HCT116 (cell line): ENCODE measurements at regions not wholly inside any gene's neighbourhood (a gene's known extent, or its start where the extent isn't known, plus 50 kb on each side); places are given as distances from the start of the nearest gene placed in this dataset.

Experiments
- ATAC-seq: fragments of 200-7000 bp; cut with Tn5 transposase; 2 replicates; pipeline ENCODE4 v1.9.1; 2020; ENCODE audit warnings: mild to moderate bottlenecking, moderate library complexity
- BruUV-seq: library from RNA; stranded (reverse); fragments of 400-500 nt; replicated peaks from 2 replicates; lab custom pipeline; 2021; lab: Mats Ljungman, UMichigan
- CTCF ChIA-PET: fragments of 300-600 bp; sonication (Branson Sonifier 250); formaldehyde crosslinking; loops from one replicate; lab custom pipeline; 2021; ENCODE audit warnings: antibody characterized with exemption; lab: Charles Lee
- POLR2A ChIA-PET: fragments of 300-600, 350-600 bp; sonication (Branson Sonifier 250); formaldehyde crosslinking; loops from one replicate; lab custom pipeline; 2021; ENCODE audit warnings: antibody characterized with exemption; lab: Charles Lee
- RAD21 ChIA-PET, 2 experiments: fragments of 300-600 bp; sonication (Branson Sonifier 250); formaldehyde crosslinking; loops; one replicate each; lab custom pipeline; 2023; ENCODE audit warnings: low total read pairs in 2 of 2; ENCODE audit not compliant: uncharacterized antibody in 2 of 2, unreplicated experiment in 2 of 2, low non-redundant PET in 1 of 2; lab: Charles Lee
- DNase-seq: peaks from one replicate; pipeline ENCODE4 v3.0.0-alpha.2; 2010; ENCODE audit warnings: low read depth, low spot score
- H2AFZ ChIP-seq: fragments of 200-600 bp; shearing (Covaris generic), sonication (generic); 2 replicates; pipeline ENCODE4 v1.6.1; 2017; ENCODE audit warnings: low read depth, mixed run types, mixed read lengths, antibody characterized with exemption, low read length; ENCODE audit not compliant: poor library complexity, severe bottlenecking
- H3K27ac ChIP-seq: 2 replicates; pipeline ENCODE4 v1.5.1; 2012; ENCODE audit warnings: low read depth, low read length
- H3K27me3 ChIP-seq: fragments of 200-600 bp; sonication (generic); 2 replicates; pipeline ENCODE4 v1.6.1; 2016; ENCODE audit warnings: mixed run types, low read length, mixed read lengths; ENCODE audit not compliant: insufficient read depth
- H3K36me3 ChIP-seq, 2 experiments: fragments of 200-500 bp in 1 of 2; fragments of 200-600 bp in 1 of 2; sonication (Bioruptor generic) in 1 of 2; sonication (generic) in 1 of 2; 2 replicates each; pipeline versions ENCODE4 v1.5.1 to v1.6.1; 2014 to 2016; ENCODE audit warnings: low read length in 2 of 2, inconsistent platforms in 1 of 2, mixed read lengths in 1 of 2, mixed run types in 1 of 2; ENCODE audit not compliant: insufficient read depth in 2 of 2, control insufficient read depth in 1 of 2
- H3K4me1 ChIP-seq, 2 experiments: fragments of 200-600 bp in 1 of 2; sonication (generic) in 1 of 2; 2 replicates each; pipeline versions ENCODE4 v1.5.1 to v1.6.1; 2012 to 2017; ENCODE audit warnings: low read length in 2 of 2, inconsistent platforms in 1 of 2, mild to moderate bottlenecking in 1 of 2, mixed read lengths in 1 of 2, mixed run types in 1 of 2, moderate library complexity in 1 of 2; ENCODE audit not compliant: insufficient read depth in 2 of 2, control insufficient read depth in 1 of 2
- H3K4me2 ChIP-seq: fragments of 200-600 bp; sonication (generic); 2 replicates; pipeline ENCODE4 v1.6.1; 2017; ENCODE audit warnings: mixed run types, low read length, mixed read lengths
- H3K4me3 ChIP-seq, 2 experiments: fragments of 200-600 bp in 1 of 2; sonication (generic) in 1 of 2; replicated peaks in 1 of 2; 2 replicates each; pipeline ENCODE4 v1.5.1; 2011 to 2016; ENCODE audit warnings: low read length in 2 of 2, control low read depth in 1 of 2, low read depth in 1 of 2, mild to moderate bottlenecking in 1 of 2, mixed read lengths in 1 of 2, mixed run types in 1 of 2
- H3K79me2 ChIP-seq: fragments of 200-600 bp; sonication (generic); 2 replicates; pipeline ENCODE4 v1.6.1; 2017; ENCODE audit warnings: mild to moderate bottlenecking, mixed run types, low read length, moderate library complexity, mixed read lengths; ENCODE audit not compliant: insufficient read depth
- H3K9ac ChIP-seq: fragments of 200-600 bp; sonication (generic); 2 replicates; pipeline ENCODE4 v1.6.1; 2016; ENCODE audit warnings: low read length, mixed read lengths
- H3K9me2 ChIP-seq: fragments of 200-600 bp; sonication (generic), shearing (Covaris generic); 2 replicates; pipeline ENCODE4 v1.6.1; 2017; ENCODE audit warnings: mixed run types, mild to moderate bottlenecking, moderate library complexity; ENCODE audit not compliant: insufficient read depth
- H3K9me3 ChIP-seq, 2 experiments: fragments of 200-500 bp in 1 of 2; fragments of 200-600 bp in 1 of 2; sonication (Bioruptor generic) in 1 of 2; sonication (generic) in 1 of 2; 2 replicates each; pipeline ENCODE4 v1.6.1; 2014 to 2017; ENCODE audit warnings: low read length in 2 of 2, mixed read lengths in 2 of 2, inconsistent platforms in 1 of 2, low read depth in 1 of 2, mild to moderate bottlenecking in 1 of 2, mixed run types in 1 of 2, moderate library complexity in 1 of 2; ENCODE audit not compliant: control insufficient read depth in 1 of 2, insufficient read depth in 1 of 2
- H4K20me1 ChIP-seq: fragments of 200-600 bp; sonication (generic), shearing (Covaris generic); 2 replicates; pipeline ENCODE4 v1.6.1; 2017; ENCODE audit warnings: mixed run types, mild to moderate bottlenecking, moderate library complexity; ENCODE audit not compliant: insufficient read depth
- CEBPB ChIP-seq: IDR thresholded peaks from 2 replicates; pipeline ENCODE4 v1.6.1; 2012; ENCODE audit warnings: low read depth
- ELF1 ChIP-seq: IDR thresholded peaks from 2 replicates; pipeline ENCODE4 v1.6.1; 2012; ENCODE audit warnings: low read depth, borderline replicate concordance
- EZH2 ChIP-seq: fragments of 200-600 bp; sonication (generic); IDR thresholded peaks from 2 replicates; pipeline ENCODE4 v1.6.1; 2017; ENCODE audit warnings: antibody characterized with exemption, mixed run types
- FOSL1 ChIP-seq: IDR thresholded peaks from 2 replicates; pipeline ENCODE4 v1.6.1; 2012; ENCODE audit warnings: low read depth
- POLR2AphosphoS5 ChIP-seq: IDR thresholded peaks from 2 replicates; pipeline ENCODE4 v1.6.1; 2011; ENCODE audit warnings: mild to moderate bottlenecking, low read depth, low read length, moderate library complexity
- RAD21 ChIP-seq: IDR thresholded peaks from 2 replicates; pipeline ENCODE4 v1.6.1; 2012; ENCODE audit warnings: low read depth, mild to moderate bottlenecking
- TCF7L2 ChIP-seq: IDR thresholded peaks from 2 replicates; pipeline ENCODE4 v1.7.0; 2011; ENCODE audit warnings: borderline replicate concordance, inconsistent platforms; ENCODE audit not compliant: insufficient read depth, insufficient read length; ENCODE audit errors: extremely low read depth
- YY1 ChIP-seq: IDR thresholded peaks from 2 replicates; pipeline ENCODE4 v1.6.1; 2011; ENCODE audit warnings: low read length, low read depth, moderate library complexity, mild to moderate bottlenecking; ENCODE audit not compliant: insufficient replicate concordance; ENCODE audit errors: extremely low read depth
- ZFX ChIP-seq: fragments of 450-650 bp; IDR thresholded peaks from 2 replicates; pipeline ENCODE4 v1.6.1; 2017
- intact Hi-C: fragments of 100-400 bp; cut with micrococcal nuclease; formaldehyde crosslinking; loops from 2 replicates; pipeline ENCODE4 v1.10.0; 2022
- TF ChIP-seq, protein P1 (sequence below): IDR thresholded peaks from 2 replicates; pipeline ENCODE4 v1.6.1; 2011; ENCODE audit warnings: mild to moderate bottlenecking, low read length, moderate library complexity; ENCODE audit not compliant: insufficient replicate concordance; ENCODE audit errors: extremely low read depth
- TF ChIP-seq, protein P2 (sequence below): IDR thresholded peaks from 2 replicates; pipeline ENCODE4 v1.6.1; 2012; ENCODE audit warnings: low read depth

DNA sequence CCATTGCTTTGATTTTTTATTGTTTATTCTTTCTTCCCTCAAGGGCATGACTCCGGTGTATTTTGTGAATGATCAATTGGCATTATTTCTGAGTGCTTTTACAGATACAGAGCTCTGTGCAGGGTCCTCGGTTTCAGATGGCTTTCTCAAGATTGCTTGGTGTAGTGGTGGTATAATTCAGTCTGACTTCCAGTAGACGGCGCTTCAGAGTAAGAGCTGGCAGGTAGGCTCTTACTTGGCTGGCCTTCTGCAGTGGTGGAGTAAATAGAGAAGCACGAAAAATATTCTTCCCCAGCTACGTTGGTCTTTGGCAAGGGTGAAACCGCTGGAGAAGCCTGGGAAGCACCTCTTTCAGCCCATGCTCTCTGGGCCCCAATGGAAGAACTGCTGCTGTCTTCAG, 723.0 kb upstream of the BCHE start:
- TF ChIP-seq ZFX (no peak), RAD21 (0 out of 2 replicates have a peak, but pooled peaks have one; percentile 11)
- Histone ChIP-seq H3K36me3 (no peaks in the 10 kb centered on the region), H3K9me2 (no peaks in the 10 kb centered on the region), H3K9ac (no peak overlapping the region), H3K4me3 (no peak overlapping the region), H2AFZ (no peak overlapping the region), H4K20me1 (no peaks in the 10 kb centered on the region), H3K4me1 (no peaks in the 10 kb centered on the region), H3K27ac (no peak overlapping the region), H3K27me3 (no peaks in the 10 kb centered on the region), H3K79me2 (no peaks in the 10 kb centered on the region), H3K9me3 (no peaks in the 10 kb centered on the region), H3K4me2 (no peak overlapping the region)
- ChIA-PET CTCF (no interaction called here), POLR2A (no interaction called here), RAD21 (no interaction called here)
- BruUV-seq, result no TSS peak
- DNase-seq (no peak), ATAC-seq (no peak)
- intact Hi-C loops, result no loop called here

GRCh38 chr3:166556955-166557354, 719.7 kb upstream of the BCHE start:
- no peak overlapping the region for H3K4me3 ChIP-seq
- no peak for TF ChIP-seq FOSL1
- TF ChIP-seq CEBPB, result no peak
- TF ChIP-seq, protein P1, sequence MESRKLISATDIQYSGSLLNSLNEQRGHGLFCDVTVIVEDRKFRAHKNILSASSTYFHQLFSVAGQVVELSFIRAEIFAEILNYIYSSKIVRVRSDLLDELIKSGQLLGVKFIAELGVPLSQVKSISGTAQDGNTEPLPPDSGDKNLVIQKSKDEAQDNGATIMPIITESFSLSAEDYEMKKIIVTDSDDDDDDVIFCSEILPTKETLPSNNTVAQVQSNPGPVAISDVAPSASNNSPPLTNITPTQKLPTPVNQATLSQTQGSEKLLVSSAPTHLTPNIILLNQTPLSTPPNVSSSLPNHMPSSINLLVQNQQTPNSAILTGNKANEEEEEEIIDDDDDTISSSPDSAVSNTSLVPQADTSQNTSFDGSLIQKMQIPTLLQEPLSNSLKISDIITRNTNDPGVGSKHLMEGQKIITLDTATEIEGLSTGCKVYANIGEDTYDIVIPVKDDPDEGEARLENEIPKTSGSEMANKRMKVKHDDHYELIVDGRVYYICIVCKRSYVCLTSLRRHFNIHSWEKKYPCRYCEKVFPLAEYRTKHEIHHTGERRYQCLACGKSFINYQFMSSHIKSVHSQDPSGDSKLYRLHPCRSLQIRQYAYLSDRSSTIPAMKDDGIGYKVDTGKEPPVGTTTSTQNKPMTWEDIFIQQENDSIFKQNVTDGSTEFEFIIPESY, result no peak
- TF ChIP-seq POLR2AphosphoS5, result no peak
- TF ChIP-seq YY1, result no peak
- TF ChIP-seq, protein P2, sequence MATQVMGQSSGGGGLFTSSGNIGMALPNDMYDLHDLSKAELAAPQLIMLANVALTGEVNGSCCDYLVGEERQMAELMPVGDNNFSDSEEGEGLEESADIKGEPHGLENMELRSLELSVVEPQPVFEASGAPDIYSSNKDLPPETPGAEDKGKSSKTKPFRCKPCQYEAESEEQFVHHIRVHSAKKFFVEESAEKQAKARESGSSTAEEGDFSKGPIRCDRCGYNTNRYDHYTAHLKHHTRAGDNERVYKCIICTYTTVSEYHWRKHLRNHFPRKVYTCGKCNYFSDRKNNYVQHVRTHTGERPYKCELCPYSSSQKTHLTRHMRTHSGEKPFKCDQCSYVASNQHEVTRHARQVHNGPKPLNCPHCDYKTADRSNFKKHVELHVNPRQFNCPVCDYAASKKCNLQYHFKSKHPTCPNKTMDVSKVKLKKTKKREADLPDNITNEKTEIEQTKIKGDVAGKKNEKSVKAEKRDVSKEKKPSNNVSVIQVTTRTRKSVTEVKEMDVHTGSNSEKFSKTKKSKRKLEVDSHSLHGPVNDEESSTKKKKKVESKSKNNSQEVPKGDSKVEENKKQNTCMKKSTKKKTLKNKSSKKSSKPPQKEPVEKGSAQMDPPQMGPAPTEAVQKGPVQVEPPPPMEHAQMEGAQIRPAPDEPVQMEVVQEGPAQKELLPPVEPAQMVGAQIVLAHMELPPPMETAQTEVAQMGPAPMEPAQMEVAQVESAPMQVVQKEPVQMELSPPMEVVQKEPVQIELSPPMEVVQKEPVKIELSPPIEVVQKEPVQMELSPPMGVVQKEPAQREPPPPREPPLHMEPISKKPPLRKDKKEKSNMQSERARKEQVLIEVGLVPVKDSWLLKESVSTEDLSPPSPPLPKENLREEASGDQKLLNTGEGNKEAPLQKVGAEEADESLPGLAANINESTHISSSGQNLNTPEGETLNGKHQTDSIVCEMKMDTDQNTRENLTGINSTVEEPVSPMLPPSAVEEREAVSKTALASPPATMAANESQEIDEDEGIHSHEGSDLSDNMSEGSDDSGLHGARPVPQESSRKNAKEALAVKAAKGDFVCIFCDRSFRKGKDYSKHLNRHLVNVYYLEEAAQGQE, result no peak
- no peak for TF ChIP-seq ELF1
- no peak for TF ChIP-seq EZH2
- TF ChIP-seq ZFX, result no peak
- no peak for TF ChIP-seq TCF7L2
- TF ChIP-seq, all 23 proteins: peak for 0
- intact Hi-C loops, result no loop called here
- Histone ChIP-seq H3K27ac (no peak overlapping the region), H3K9me3 (no peaks in the 10 kb centered on the region), H3K4me1 (no peaks in the 10 kb centered on the region), H3K9ac (no peak overlapping the region), H2AFZ (no peak overlapping the region), H3K9me2 (no peaks in the 10 kb centered on the region), H3K36me3 (no peaks in the 10 kb centered on the region), H3K4me2 (no peak overlapping the region), H3K27me3 (no peaks in the 10 kb centered on the region), H3K79me2 (no peaks in the 10 kb centered on the region), H4K20me1 (no peaks in the 10 kb centered on the region)
- CTCF ChIA-PET, result no interaction called here
- POLR2A ChIA-PET, result no interaction called here
- RAD21 ChIA-PET, result no interaction called here
- ATAC-seq, result no peak
- no TSS peak for BruUV-seq
- DNase-seq, result no peak
